ENCODE measurements at regions not wholly inside any gene's neighbourhood (a gene's known extent, or its start where the extent isn't known, plus 50 kb on each side); places are given as distances from the start of the nearest gene placed in this dataset.

- DNase-seq (ENCODE audit: low read depth in 2 of 3, low spot score in 2 of 3), result no peak
Measured at GRCh38 chr12:69059465-69060457, 126.8 kb upstream of the CPM start.

GRCh38 chr12:69061574-69061973, 128.6 kb upstream of the CPM start:
- no peak for DNase-seq (ENCODE audit: low read depth in 2 of 3, low spot score in 2 of 3)

GRCh38 chr12:69062621-69063237, 129.8 kb upstream of the CPM start:
- DNase-seq (ENCODE audit: low read depth in 2 of 3, low spot score in 2 of 3), result no peak

GRCh38 chr12:69064734-69065443, 131.9 kb upstream of the CPM start:
- DNase-seq (ENCODE audit: low read depth in 2 of 3, low spot score in 2 of 3), result no peak

- DNase-seq (ENCODE audit: low read depth in 2 of 3, low spot score in 2 of 3), result no peak
Measured at GRCh38 chr12:69065775-69066174, 132.8 kb upstream of the CPM start.

GRCh38 chr12:69066492-69067373, 133.8 kb upstream of the CPM start:
- no peak for DNase-seq (ENCODE audit: low read depth in 2 of 3, low spot score in 2 of 3)

- no peak for DNase-seq (ENCODE audit: low read depth in 2 of 3, low spot score in 2 of 3)
Measured at GRCh38 chr12:69067713-69068112, 134.7 kb upstream of the CPM start.

- DNase-seq (ENCODE audit: low read depth in 2 of 3, low spot score in 2 of 3), result no peak
Measured at GRCh38 chr12:69068448-69068847, 135.5 kb upstream of the CPM start.

GRCh38 chr12:69069479-69069878, 136.5 kb upstream of the CPM start:
- DNase-seq (ENCODE audit: low read depth in 2 of 3, low spot score in 2 of 3), result no peak

- DNase-seq (ENCODE audit: low read depth in 2 of 3, low spot score in 2 of 3), result peak in 2 of 3 donors; percentile 36 to 75
Measured at GRCh38 chr12:69070319-69071090, 137.5 kb upstream of the CPM start.

- DNase-seq (ENCODE audit: low read depth in 2 of 3, low spot score in 2 of 3), result no peak
Measured at GRCh38 chr12:69071091-69071370, 138.1 kb upstream of the CPM start.

GRCh38 chr12:69073035-69073434, 140.1 kb upstream of the CPM start:
- DNase-seq (ENCODE audit: low read depth in 2 of 3, low spot score in 2 of 3), result no peak

GRCh38 chr12:69074556-69075349, 141.8 kb upstream of the CPM start:
- DNase-seq (ENCODE audit: low read depth in 2 of 3, low spot score in 2 of 3), result no peak

GRCh38 chr12:69083689-69084088, 150.7 kb upstream of the CPM start:
- no peak for DNase-seq (ENCODE audit: low read depth in 2 of 3, low spot score in 2 of 3)

- DNase-seq (ENCODE audit: low read depth in 2 of 3, low spot score in 2 of 3), result no peak
Measured at GRCh38 chr12:69084816-69085378, 151.9 kb upstream of the CPM start.

- no peak for DNase-seq (ENCODE audit: low read depth in 2 of 3, low spot score in 2 of 3)
Measured at GRCh38 chr12:69085852-69086251, 152.9 kb upstream of the CPM start.

GRCh38 chr12:69087986-69088385, 151.4 kb upstream of the CPSF6 start:
- no peak for DNase-seq (ENCODE audit: low read depth in 2 of 3, low spot score in 2 of 3)

GRCh38 chr12:69090722-69091121, 148.6 kb upstream of the CPSF6 start:
- DNase-seq (ENCODE audit: low read depth in 2 of 3, low spot score in 2 of 3), result no peak

All from hematopoietic multipotent progenitor cell (in vitro differentiated cells).